ENCODE measurements at regions not wholly inside any gene's neighbourhood (a gene's known extent, or its start where the extent isn't known, plus 50 kb on each side); places are given as distances from the start of the nearest gene placed in this dataset.

DNA sequence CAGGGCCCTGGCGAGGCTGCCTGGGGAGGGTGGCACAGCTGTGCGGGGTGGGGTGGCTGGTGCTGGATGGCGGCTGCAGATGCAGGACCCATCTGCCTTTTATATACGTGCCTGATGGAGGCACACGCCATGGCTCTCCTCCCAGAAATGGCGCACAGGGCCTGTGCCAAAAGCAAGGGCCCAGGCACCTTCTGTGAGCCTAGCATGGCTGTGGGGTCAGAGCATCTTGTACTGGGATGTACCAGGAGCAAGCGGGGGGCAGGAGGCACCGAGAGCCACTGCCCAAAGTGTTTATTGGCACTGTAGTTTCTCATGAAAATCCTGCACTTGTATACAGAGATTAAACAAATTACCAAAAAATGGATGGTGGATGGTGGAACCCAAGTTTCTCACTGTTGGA lies 724.1 kb downstream of the GALR1 start:
- no peak overlapping the region for H3K27ac ChIP-seq (ENCODE audit: low read depth, low read length)
- H3K36me3 ChIP-seq (ENCODE audit: control insufficient read depth, insufficient read depth, low read length): no peaks in the 10 kb centered on the region
- H3K27me3 ChIP-seq (ENCODE audit: control insufficient read depth, insufficient read depth, low read length): no peaks in the 10 kb centered on the region
- no peak overlapping the region for H3K4me3 ChIP-seq (ENCODE audit: low read length)
- H3K4me1 ChIP-seq (ENCODE audit: control insufficient read depth, insufficient read depth, low read length): no peaks in the 10 kb centered on the region
- no peak overlapping the region for H3K9ac ChIP-seq (ENCODE audit: low read length)

GRCh38 chr18:77974329-77974728 lies 724.7 kb downstream of the GALR1 start:
- Histone ChIP-seq H3K27ac (ENCODE audit: low read depth, low read length) (no peak overlapping the region), H3K4me3 (ENCODE audit: low read length) (no peak overlapping the region), H3K9ac (ENCODE audit: low read length) (no peak overlapping the region), H3K27me3 (ENCODE audit: control insufficient read depth, insufficient read depth, low read length) (no peaks in the 10 kb centered on the region), H3K4me1 (ENCODE audit: control insufficient read depth, insufficient read depth, low read length) (no peaks in the 10 kb centered on the region), H3K36me3 (ENCODE audit: control insufficient read depth, insufficient read depth, low read length) (no peaks in the 10 kb centered on the region)

DNA sequence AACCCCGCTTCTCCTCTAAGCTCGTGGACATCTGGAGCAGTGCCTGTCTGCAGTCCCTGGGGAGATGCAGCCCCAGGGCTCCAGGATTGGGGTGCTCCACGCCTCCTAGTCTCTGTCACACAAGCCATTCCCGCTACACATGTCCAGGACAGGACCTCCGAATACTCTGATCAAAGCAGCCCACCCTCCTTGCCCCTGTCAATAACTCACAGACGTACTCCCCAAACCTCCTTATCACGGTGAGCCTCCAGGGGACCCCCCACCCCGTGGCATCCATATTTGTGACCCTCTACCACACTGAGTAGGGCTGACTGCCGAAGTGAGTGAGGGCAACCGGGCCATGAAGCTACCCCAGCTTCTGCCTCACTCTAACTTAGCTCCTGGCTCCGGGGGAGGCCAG lies 727.7 kb downstream of the GALR1 start:
- no peak overlapping the region for H3K9ac ChIP-seq (ENCODE audit: low read length)
- no peak overlapping the region for H3K4me3 ChIP-seq (ENCODE audit: low read length)
- H3K27me3 ChIP-seq (ENCODE audit: control insufficient read depth, insufficient read depth, low read length): no peaks in the 10 kb centered on the region
- H3K27ac ChIP-seq (ENCODE audit: low read depth, low read length): no peak overlapping the region
- no peaks in the 10 kb centered on the region for H3K4me1 ChIP-seq (ENCODE audit: control insufficient read depth, insufficient read depth, low read length)
- no peaks in the 10 kb centered on the region for H3K36me3 ChIP-seq (ENCODE audit: control insufficient read depth, insufficient read depth, low read length)

DNA sequence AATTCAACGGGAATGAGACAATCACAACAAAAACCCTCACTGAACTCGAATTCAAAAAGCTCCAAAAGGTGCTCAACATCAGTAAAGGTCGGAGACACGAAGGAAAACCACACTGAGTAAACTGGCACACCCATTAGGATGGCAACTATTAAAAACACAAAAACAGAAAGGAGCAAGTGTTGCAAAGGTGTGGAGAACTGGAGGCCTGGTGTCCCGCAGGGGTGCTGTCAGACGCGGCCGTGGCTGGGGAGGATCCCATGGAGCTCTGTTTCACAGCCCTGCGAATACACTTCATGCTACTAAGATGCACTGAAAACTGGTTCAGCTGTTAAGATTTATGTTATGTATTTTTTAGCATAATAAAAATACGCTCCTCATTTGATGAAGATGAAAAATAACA lies 730.6 kb downstream of the GALR1 start:
- Histone ChIP-seq H3K4me1 (ENCODE audit: control insufficient read depth, insufficient read depth, low read length) (no peaks in the 10 kb centered on the region), H3K4me3 (ENCODE audit: low read length) (no peak overlapping the region), H3K36me3 (ENCODE audit: control insufficient read depth, insufficient read depth, low read length) (no peaks in the 10 kb centered on the region), H3K27ac (ENCODE audit: low read depth, low read length) (no peak overlapping the region), H3K27me3 (ENCODE audit: control insufficient read depth, insufficient read depth, low read length) (no peaks in the 10 kb centered on the region), H3K9ac (ENCODE audit: low read length) (no peak overlapping the region)

DNA sequence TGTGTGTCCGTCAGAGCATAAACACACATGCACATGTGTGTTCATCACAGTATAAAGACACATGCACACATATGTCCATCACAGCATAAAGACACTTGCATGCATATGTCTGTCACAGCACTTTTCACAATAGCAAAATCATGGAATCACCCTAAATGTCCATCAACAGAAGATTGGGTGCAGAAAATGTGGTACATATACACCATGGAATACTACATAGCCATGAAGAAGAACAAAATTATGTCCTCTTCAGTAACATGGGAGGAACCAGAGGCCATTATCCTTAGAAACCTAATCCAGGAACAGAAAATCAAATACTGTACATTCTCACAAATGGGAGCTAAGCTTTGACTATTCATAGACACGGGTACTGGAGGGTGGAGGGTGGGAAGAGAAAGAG lies 732.2 kb downstream of the GALR1 start:
- no peaks in the 10 kb centered on the region for H3K27me3 ChIP-seq (ENCODE audit: control insufficient read depth, insufficient read depth, low read length)
- no peak overlapping the region for H3K4me3 ChIP-seq (ENCODE audit: low read length)
- no peak overlapping the region for H3K9ac ChIP-seq (ENCODE audit: low read length)

GRCh38 chr18:77983270-77983669 lies 733.6 kb downstream of the GALR1 start:
- Histone ChIP-seq H3K9ac (ENCODE audit: low read length) (no peak overlapping the region), H3K27me3 (ENCODE audit: control insufficient read depth, insufficient read depth, low read length) (no peaks in the 10 kb centered on the region), H3K4me1 (ENCODE audit: control insufficient read depth, insufficient read depth, low read length) (no peaks in the 10 kb centered on the region), H3K36me3 (ENCODE audit: control insufficient read depth, insufficient read depth, low read length) (no peaks in the 10 kb centered on the region), H3K4me3 (ENCODE audit: low read length) (no peak overlapping the region), H3K27ac (ENCODE audit: low read depth, low read length) (no peak overlapping the region)

More for the DNA sequence above, 732.2 kb downstream of the GALR1 start:
- Histone ChIP-seq H3K27ac (ENCODE audit: low read depth, low read length) (no peak overlapping the region), H3K4me1 (ENCODE audit: control insufficient read depth, insufficient read depth, low read length) (no peaks in the 10 kb centered on the region), H3K36me3 (ENCODE audit: control insufficient read depth, insufficient read depth, low read length) (no peaks in the 10 kb centered on the region)

DNA sequence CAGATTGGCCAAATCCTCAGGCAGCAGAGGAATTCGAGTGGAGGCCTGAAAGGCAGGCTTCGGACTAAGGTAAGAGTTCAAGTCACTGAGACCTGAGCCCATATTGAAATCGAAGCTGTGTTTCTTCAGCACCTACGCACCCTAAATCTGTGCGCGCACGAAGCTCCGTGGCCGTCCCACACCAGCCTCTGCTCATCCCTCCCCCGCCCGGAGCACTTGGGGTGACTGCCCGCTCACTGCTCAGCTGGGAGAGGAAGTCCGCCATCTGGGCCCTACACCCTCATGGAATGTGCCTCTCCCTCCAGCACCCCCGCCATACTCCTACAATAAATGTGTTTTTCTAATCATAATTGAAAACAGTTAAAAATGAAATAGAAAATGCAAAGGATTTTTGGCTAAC lies 734.5 kb downstream of the GALR1 start:
- no peaks in the 10 kb centered on the region for H3K36me3 ChIP-seq (ENCODE audit: control insufficient read depth, insufficient read depth, low read length)
- no peak overlapping the region for H3K9ac ChIP-seq (ENCODE audit: low read length)
- H3K27me3 ChIP-seq (ENCODE audit: control insufficient read depth, insufficient read depth, low read length): no peaks in the 10 kb centered on the region
- H3K27ac ChIP-seq (ENCODE audit: low read depth, low read length): no peak overlapping the region
- H3K4me1 ChIP-seq (ENCODE audit: control insufficient read depth, insufficient read depth, low read length): no peaks in the 10 kb centered on the region
- no peak overlapping the region for H3K4me3 ChIP-seq (ENCODE audit: low read length)

GRCh38 chr18:77984833-77985232 lies 735.2 kb downstream of the GALR1 start:
- Histone ChIP-seq H3K27ac (ENCODE audit: low read depth, low read length) (no peak overlapping the region), H3K36me3 (ENCODE audit: control insufficient read depth, insufficient read depth, low read length) (no peaks in the 10 kb centered on the region), H3K4me3 (ENCODE audit: low read length) (no peak overlapping the region), H3K27me3 (ENCODE audit: control insufficient read depth, insufficient read depth, low read length) (no peaks in the 10 kb centered on the region), H3K4me1 (ENCODE audit: control insufficient read depth, insufficient read depth, low read length) (no peaks in the 10 kb centered on the region), H3K9ac (ENCODE audit: low read length) (no peak overlapping the region)

- no peaks in the 10 kb centered on the region for H3K27me3 ChIP-seq (ENCODE audit: control insufficient read depth, insufficient read depth, low read length)
- H3K4me3 ChIP-seq (ENCODE audit: low read length): no peak overlapping the region
- H3K36me3 ChIP-seq (ENCODE audit: control insufficient read depth, insufficient read depth, low read length): no peaks in the 10 kb centered on the region
- no peak overlapping the region for H3K27ac ChIP-seq (ENCODE audit: low read depth, low read length)
- H3K4me1 ChIP-seq (ENCODE audit: control insufficient read depth, insufficient read depth, low read length): no peaks in the 10 kb centered on the region
- no peak overlapping the region for H3K9ac ChIP-seq (ENCODE audit: low read length)
These were observed 736.1 kb downstream of the GALR1 start for GRCh38 chr18:77985526-77986281.

GRCh38 chr18:77990131-77990530 lies 740.5 kb downstream of the GALR1 start:
- no peaks in the 10 kb centered on the region for H3K36me3 ChIP-seq (ENCODE audit: control insufficient read depth, insufficient read depth, low read length)
- H3K4me1 ChIP-seq (ENCODE audit: control insufficient read depth, insufficient read depth, low read length): no peaks in the 10 kb centered on the region
- no peak overlapping the region for H3K27ac ChIP-seq (ENCODE audit: low read depth, low read length)
- no peak overlapping the region for H3K4me3 ChIP-seq (ENCODE audit: low read length)
- H3K9ac ChIP-seq (ENCODE audit: low read length): no peak overlapping the region
- no peaks in the 10 kb centered on the region for H3K27me3 ChIP-seq (ENCODE audit: control insufficient read depth, insufficient read depth, low read length)

GRCh38 chr18:77990901-77991300 lies 741.3 kb downstream of the GALR1 start:
- Histone ChIP-seq H3K36me3 (ENCODE audit: control insufficient read depth, insufficient read depth, low read length) (no peaks in the 10 kb centered on the region), H3K9ac (ENCODE audit: low read length) (no peak overlapping the region), H3K27me3 (ENCODE audit: control insufficient read depth, insufficient read depth, low read length) (no peaks in the 10 kb centered on the region), H3K27ac (ENCODE audit: low read depth, low read length) (no peak overlapping the region), H3K4me1 (ENCODE audit: control insufficient read depth, insufficient read depth, low read length) (no peaks in the 10 kb centered on the region), H3K4me3 (ENCODE audit: low read length) (no peak overlapping the region)

DNA sequence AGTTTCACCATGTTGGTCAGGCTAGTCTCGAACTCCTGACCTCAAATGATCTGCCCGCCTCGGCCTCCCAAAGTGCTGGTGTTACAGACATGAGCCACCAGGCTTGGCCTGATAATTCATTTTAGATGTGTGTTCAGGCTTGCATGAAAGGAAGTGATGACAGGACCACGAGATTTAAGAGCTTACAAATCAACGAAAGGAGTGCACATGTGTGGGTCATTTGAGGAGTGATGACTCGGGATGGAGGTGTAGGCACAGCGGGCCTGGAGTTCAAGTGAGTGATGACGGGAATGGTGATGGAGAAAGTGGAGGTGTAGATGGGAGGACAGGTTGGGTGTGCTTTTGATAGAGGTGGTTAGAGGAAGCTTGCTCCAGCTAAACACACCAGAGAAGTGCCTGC lies 742.4 kb downstream of the GALR1 start:
- Histone ChIP-seq H3K9ac (ENCODE audit: low read length) (no peak overlapping the region), H3K4me1 (ENCODE audit: control insufficient read depth, insufficient read depth, low read length) (no peaks in the 10 kb centered on the region)

GRCh38 chr18:77993188-77993981 lies 743.7 kb downstream of the GALR1 start:
- Histone ChIP-seq H3K36me3 (ENCODE audit: control insufficient read depth, insufficient read depth, low read length) (no peaks in the 10 kb centered on the region), H3K9ac (ENCODE audit: low read length) (no peak overlapping the region), H3K4me1 (ENCODE audit: control insufficient read depth, insufficient read depth, low read length) (no peaks in the 10 kb centered on the region), H3K4me3 (ENCODE audit: low read length) (no peak overlapping the region), H3K27ac (ENCODE audit: low read depth, low read length) (no peak overlapping the region), H3K27me3 (ENCODE audit: control insufficient read depth, insufficient read depth, low read length) (no peaks in the 10 kb centered on the region)

More for the DNA sequence above, 742.4 kb downstream of the GALR1 start:
- Histone ChIP-seq H3K4me3 (ENCODE audit: low read length) (no peak overlapping the region), H3K36me3 (ENCODE audit: control insufficient read depth, insufficient read depth, low read length) (no peaks in the 10 kb centered on the region), H3K27ac (ENCODE audit: low read depth, low read length) (no peak overlapping the region), H3K27me3 (ENCODE audit: control insufficient read depth, insufficient read depth, low read length) (no peaks in the 10 kb centered on the region)
